Astrocyte of the cerebellum (primary cell): ENCODE measurements at regions not wholly inside any gene's neighbourhood (a gene's known extent, or its start where the extent isn't known, plus 50 kb on each side); places are given as distances from the start of the nearest gene placed in this dataset.

Experiments
- DNase-seq: peaks from one replicate; pipeline ENCODE4 v3.0.0-alpha.2; 2011; ENCODE audit warnings: low read depth
- H3K4me3 ChIP-seq: 2 replicates; pipeline ENCODE4 v1.5.1; 2011; ENCODE audit warnings: mild to moderate bottlenecking, low read depth, low read length, moderate library complexity
- in situ Hi-C: cut with HindIII; loops from 2 replicates; pipeline ENCODE4 v1.10.0; 2017; ENCODE audit warnings: low sequenced_read_pairs
- TF ChIP-seq, protein P1 (sequence below): IDR thresholded peaks from 2 replicates; pipeline ENCODE4 v1.5.1; 2012; ENCODE audit warnings: low read length, low read depth, moderate library complexity, mild to moderate bottlenecking; ENCODE audit errors: missing control alignments

DNA sequence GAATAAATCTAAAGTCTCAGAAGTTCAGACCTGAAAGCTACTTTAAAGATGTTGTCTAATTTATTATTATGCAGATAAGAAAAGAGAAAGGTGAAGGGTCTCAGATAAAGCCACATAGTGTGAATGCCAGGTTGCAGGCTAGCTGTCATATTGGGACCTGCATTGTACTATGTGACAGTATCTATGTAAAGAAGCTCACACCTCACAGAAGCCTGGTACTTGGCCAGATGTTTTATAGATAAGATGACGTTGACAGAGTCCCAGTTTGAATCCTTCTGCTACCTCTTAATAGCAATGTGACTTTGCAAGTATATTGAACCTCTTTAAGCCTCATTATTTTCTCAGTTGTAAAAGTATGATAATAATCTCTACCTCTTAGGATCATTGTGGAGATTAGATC, 227.0 kb downstream of the SPRY1 start:
- DNase-seq, result no peak
- TF ChIP-seq, protein P1, sequence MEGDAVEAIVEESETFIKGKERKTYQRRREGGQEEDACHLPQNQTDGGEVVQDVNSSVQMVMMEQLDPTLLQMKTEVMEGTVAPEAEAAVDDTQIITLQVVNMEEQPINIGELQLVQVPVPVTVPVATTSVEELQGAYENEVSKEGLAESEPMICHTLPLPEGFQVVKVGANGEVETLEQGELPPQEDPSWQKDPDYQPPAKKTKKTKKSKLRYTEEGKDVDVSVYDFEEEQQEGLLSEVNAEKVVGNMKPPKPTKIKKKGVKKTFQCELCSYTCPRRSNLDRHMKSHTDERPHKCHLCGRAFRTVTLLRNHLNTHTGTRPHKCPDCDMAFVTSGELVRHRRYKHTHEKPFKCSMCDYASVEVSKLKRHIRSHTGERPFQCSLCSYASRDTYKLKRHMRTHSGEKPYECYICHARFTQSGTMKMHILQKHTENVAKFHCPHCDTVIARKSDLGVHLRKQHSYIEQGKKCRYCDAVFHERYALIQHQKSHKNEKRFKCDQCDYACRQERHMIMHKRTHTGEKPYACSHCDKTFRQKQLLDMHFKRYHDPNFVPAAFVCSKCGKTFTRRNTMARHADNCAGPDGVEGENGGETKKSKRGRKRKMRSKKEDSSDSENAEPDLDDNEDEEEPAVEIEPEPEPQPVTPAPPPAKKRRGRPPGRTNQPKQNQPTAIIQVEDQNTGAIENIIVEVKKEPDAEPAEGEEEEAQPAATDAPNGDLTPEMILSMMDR, result no peak
- H3K4me3 ChIP-seq, result no peak overlapping the region
- in situ Hi-C loops, result no loop called here

DNA sequence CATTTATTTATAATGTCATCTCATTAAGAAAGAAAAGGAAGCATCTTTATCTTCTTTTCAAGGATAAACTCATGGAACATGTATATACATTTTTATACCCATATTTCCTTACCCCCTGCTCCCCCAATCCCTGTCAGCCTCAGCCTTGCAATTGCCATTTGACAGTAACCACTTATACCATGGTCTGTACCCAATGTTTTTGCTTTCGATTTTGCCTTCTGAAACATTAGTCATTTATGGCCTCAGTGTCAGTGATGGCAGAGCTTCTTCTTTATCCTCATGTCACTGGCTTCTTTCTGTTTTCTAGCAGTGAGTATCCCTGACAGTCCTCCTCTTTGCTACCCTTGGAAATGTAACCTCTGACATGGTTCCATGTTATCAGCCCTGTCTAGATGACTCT, 228.4 kb downstream of the SPRY1 start:
- in situ Hi-C loops, result no loop called here
- no peak overlapping the region for H3K4me3 ChIP-seq
- no peak for DNase-seq
- TF ChIP-seq, protein P1, result no peak

- DNase-seq, result no peak
- in situ Hi-C loops, result no loop called here
- H3K4me3 ChIP-seq, result no peak overlapping the region
- TF ChIP-seq, protein P1, result no peak
These were observed 231.7 kb downstream of the SPRY1 start for GRCh38 chr4:123628288-123628687.

GRCh38 chr4:123631786-123632692, 235.4 kb downstream of the SPRY1 start:
- in situ Hi-C loops, result no loop called here
- H3K4me3 ChIP-seq, result no peak overlapping the region
- DNase-seq, result no peak

DNA sequence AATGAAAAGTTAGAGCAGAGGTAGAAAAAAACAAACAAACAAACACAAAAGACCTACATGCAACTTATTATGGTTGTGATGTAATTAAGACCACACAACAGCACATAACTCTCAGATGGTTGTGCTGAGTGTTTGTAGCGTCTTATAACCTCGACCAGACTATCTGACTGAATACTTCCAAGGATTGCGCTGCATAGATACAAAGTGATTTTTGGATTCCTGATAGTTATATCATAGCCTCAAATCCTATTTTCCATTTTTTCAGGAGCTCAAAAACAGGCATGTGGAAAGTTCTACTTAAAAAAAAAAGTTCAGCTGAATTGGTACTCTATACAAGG, 236.1 kb downstream of the SPRY1 start:
- no peak overlapping the region for H3K4me3 ChIP-seq
- no peak for DNase-seq
- TF ChIP-seq, protein P1, result no peak
- in situ Hi-C loops, result no loop called here

More at GRCh38 chr4:123631786-123632692, 235.4 kb downstream of the SPRY1 start:
- TF ChIP-seq, protein P1, result no peak

GRCh38 chr4:123638834-123639233, 242.2 kb downstream of the SPRY1 start:
- in situ Hi-C loops, result no loop called here
- TF ChIP-seq, protein P1, result no peak
- DNase-seq, result no peak
- no peak overlapping the region for H3K4me3 ChIP-seq

- no peak overlapping the region for H3K4me3 ChIP-seq
- no peak for DNase-seq
- TF ChIP-seq, protein P1, result no peak
- in situ Hi-C loops, result no loop called here
These were observed 243.7 kb downstream of the SPRY1 start for GRCh38 chr4:123640271-123640670.
